ENCODE measurements at regions not wholly inside any gene's neighbourhood (a gene's known extent, or its start where the extent isn't known, plus 50 kb on each side); places are given as distances from the start of the nearest gene placed in this dataset.

DNA sequence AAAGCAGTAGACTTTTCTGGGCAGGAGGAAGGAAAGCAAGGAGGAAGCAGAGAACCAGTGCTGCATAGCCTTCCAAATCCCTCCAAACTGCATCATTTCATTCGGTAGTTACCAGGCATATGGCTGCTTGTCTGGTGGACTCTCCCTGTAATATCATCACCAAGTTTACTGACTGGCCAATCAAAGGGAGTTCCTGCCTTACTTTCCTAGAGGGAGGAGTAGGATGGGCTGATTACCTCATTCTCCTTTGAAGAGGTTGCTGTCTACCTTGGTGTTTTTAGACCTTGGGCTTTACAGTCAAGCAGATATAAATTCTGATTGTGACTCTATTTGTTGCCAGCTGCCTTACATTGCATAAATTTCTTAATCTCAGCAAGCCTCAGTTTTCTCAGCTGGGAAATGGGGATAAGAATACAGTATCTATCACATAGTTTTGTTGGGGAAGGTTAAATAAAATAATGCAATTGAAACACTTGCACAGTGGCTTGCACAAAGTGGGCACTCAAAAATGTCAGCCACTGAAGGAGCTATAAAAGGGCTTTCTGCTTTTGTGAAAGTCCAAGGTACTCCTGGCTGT lies 297.3 kb upstream of the PROX1 start:
- ATAC-seq (no peak), DNase-seq (no peak)
- intact Hi-C loops (cut with DNase I), result no loop called here
- Histone ChIP-seq H3K36me3 (no peaks in the 10 kb centered on the region), H3K4me3 (no peak overlapping the region), H3K9me3 (no peaks in the 10 kb centered on the region), H3K27me3 (ENCODE audit: low read depth) (no peaks in the 10 kb centered on the region), H3K4me1 (no peaks in the 10 kb centered on the region), H3K27ac (no peak overlapping the region)
- TF ChIP-seq CTCF (IDR thresholded peaks at IDR 0.05), result no peak

DNA sequence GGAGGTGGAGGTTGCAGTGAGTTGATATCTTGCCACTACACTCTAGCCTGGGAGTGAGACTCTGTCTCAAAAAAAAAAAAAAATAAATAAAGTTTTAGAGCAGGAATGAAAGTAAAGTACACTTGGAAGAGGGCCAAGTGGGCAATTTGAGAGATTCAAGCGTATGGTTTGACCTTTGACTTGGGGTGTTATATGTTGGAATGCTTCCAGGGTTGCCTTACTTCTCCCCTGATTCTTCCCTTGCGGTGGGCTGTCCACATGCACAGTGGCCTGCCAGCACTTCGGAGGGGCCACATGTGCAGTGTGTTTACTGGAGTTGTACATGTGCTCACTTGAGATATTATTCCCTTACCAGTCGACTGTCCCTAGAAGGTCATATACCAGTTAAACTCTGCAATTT lies 295.5 kb upstream of the PROX1 start:
- TF ChIP-seq CTCF (IDR thresholded peaks at IDR 0.05), result no peak
- H3K36me3 ChIP-seq, result no peaks in the 10 kb centered on the region
- intact Hi-C loops (cut with DNase I), result no loop called here
- no peaks in the 10 kb centered on the region for H3K9me3 ChIP-seq
- no peak overlapping the region for H3K4me3 ChIP-seq
- no peaks in the 10 kb centered on the region for H3K4me1 ChIP-seq
- no peak for ATAC-seq
- H3K27ac ChIP-seq, result no peak overlapping the region
- DNase-seq, result no peak
- H3K27me3 ChIP-seq (ENCODE audit: low read depth), result no peaks in the 10 kb centered on the region

- Histone ChIP-seq H3K27me3 (ENCODE audit: low read depth) (no peaks in the 10 kb centered on the region), H3K36me3 (no peaks in the 10 kb centered on the region), H3K4me1 (no peaks in the 10 kb centered on the region), H3K9me3 (no peaks in the 10 kb centered on the region), H3K4me3 (no peak overlapping the region), H3K27ac (no peak overlapping the region)
- intact Hi-C loops (cut with DNase I), result no loop called here
- TF ChIP-seq CTCF (IDR thresholded peaks at IDR 0.05), result no peak
- ATAC-seq (no peak), DNase-seq (no peak)
These were observed 293.9 kb upstream of the PROX1 start for GRCh38 chr1:213693864-213694263.

DNA sequence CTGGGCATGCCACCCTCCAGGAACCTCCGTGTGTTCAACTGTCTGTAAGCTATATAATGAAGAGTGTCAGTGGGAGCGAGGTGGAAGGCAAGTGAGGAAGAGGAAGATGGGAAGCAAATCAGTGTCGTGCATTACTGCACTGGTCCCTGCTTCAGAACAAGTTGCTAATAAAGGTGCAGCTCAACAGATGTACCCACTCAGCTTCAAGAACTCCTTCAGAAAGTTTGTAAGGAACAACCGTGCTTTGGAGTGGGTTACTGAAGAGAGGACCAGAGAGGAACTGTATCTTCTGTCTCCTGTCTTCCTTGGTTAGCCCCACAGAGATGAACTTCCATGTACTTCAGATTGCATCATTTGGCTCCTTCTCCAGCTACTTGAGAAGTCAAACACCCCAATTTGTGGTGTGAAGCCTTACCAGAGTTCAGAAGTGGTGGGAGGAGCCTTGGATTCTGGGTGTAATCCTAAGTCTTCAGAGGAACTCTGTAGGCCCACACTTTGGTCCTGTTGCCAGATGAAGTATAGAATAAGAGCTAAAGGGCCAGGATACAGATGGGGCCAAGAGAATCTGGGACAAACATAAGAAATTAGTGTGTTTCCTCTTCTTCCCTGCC lies 290.5 kb upstream of the PROX1 start:
- Histone ChIP-seq H3K4me3 (no peak overlapping the region), H3K4me1 (no peaks in the 10 kb centered on the region), H3K9me3 (no peaks in the 10 kb centered on the region), H3K36me3 (no peaks in the 10 kb centered on the region), H3K27me3 (ENCODE audit: low read depth) (no peaks in the 10 kb centered on the region), H3K27ac (no peak overlapping the region)
- no peak for TF ChIP-seq CTCF (IDR thresholded peaks at IDR 0.05)
- intact Hi-C loops (cut with DNase I), result no loop called here
- ATAC-seq (peak; percentile 56 to 76), DNase-seq (no peak)

- Histone ChIP-seq H3K4me1 (no peaks in the 10 kb centered on the region), H3K9me3 (no peaks in the 10 kb centered on the region), H3K4me3 (no peak overlapping the region), H3K27ac (no peak overlapping the region), H3K27me3 (ENCODE audit: low read depth) (no peaks in the 10 kb centered on the region), H3K36me3 (no peaks in the 10 kb centered on the region)
- ATAC-seq, result peak in 1 of 2 donors; percentile 88
- TF ChIP-seq CTCF (IDR thresholded peaks at IDR 0.05), result no peak
- no peak for DNase-seq
- intact Hi-C loops (cut with DNase I), result no loop called here
These were observed 289.6 kb upstream of the PROX1 start for GRCh38 chr1:213698092-213698702.

Measured in lower lobe of right lung (tissue), 2 donors.